Ishikawa (cell line): ENCODE measurements at regions not wholly inside any gene's neighbourhood (a gene's known extent, or its start where the extent isn't known, plus 50 kb on each side); places are given as distances from the start of the nearest gene placed in this dataset.

Source experiments
- CREB1 ChIP-seq: IDR thresholded peaks from 2 replicates; pipeline ENCODE4 v1.6.1; 2012; ENCODE audit warnings: low read depth
- EGR1 ChIP-seq: IDR thresholded peaks from 2 replicates; pipeline ENCODE4 v1.6.1; 2012
- EP300 ChIP-seq: IDR thresholded peaks from 2 replicates; pipeline ENCODE4 v1.6.1; 2012; ENCODE audit warnings: borderline replicate concordance
- NFIC ChIP-seq: IDR thresholded peaks from 2 replicates; pipeline ENCODE4 v1.6.1; 2012
- RAD21 ChIP-seq: IDR thresholded peaks from 2 replicates; pipeline ENCODE4 v1.6.1; 2012; ENCODE audit warnings: low read depth
- REST ChIP-seq: IDR thresholded peaks from 2 replicates; pipeline ENCODE4 v1.6.1; 2012; ENCODE audit warnings: low read depth, mild to moderate bottlenecking
- TAF1 ChIP-seq: IDR thresholded peaks from 2 replicates; pipeline ENCODE4 v1.6.1; 2012; ENCODE audit warnings: low read depth, mild to moderate bottlenecking
- TCF12 ChIP-seq: IDR thresholded peaks from 2 replicates; pipeline ENCODE4 v1.6.1; 2012; ENCODE audit warnings: low read depth
- TEAD4 ChIP-seq: IDR thresholded peaks from 2 replicates; pipeline ENCODE4 v1.6.1; 2012
- USF1 ChIP-seq: IDR thresholded peaks from 2 replicates; pipeline ENCODE4 v1.6.1; 2012
- YY1 ChIP-seq: IDR thresholded peaks from 2 replicates; pipeline ENCODE4 v1.6.1; 2012; ENCODE audit warnings: low read depth
- ZBTB7A ChIP-seq: IDR thresholded peaks from 2 replicates; pipeline ENCODE4 v1.6.1; 2012; ENCODE audit warnings: low read depth
- TF ChIP-seq, protein P1 (sequence below): IDR thresholded peaks from 2 replicates; pipeline ENCODE4 v1.6.1; 2012

DNA sequence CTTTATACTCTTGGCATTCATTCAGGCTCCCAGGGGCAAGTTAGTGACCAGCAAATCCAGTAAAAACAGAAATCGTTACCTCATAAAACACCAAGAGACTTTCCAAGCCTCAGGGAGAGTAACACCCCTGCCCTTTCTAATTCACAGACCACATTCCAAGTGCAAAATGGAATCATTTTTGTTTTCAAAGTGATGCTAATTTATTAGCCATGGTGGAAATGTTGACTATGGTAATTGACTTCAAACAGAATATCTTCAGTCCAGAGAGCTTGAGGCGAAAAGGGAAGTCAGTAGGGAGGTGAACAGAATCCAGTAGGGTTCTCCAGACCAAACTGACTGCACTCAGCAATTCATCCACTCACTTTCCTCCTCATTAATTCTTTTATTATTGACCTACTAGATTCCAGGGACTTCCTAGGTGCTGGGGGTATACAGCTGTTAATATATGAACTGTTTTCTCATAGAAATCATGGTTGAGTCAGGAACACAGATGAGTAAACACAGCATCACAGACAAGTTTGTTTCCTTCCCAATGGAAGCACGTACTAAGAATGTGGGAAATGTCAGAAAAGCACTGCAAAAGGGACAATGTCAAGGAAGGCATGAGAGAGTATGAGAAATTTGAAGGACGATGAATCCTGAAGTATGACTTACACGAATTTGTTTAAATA is 388.5 kb upstream of the C1orf87 start:
- no peak for TF ChIP-seq TAF1
- no peak for TF ChIP-seq USF1
- TF ChIP-seq EP300 = no peak
- no peak for TF ChIP-seq EGR1
- TF ChIP-seq NFIC = no peak
- no peak for TF ChIP-seq TCF12
- TF ChIP-seq ZBTB7A = no peak
- TF ChIP-seq REST = no peak
- TF ChIP-seq TEAD4 = no peak
- TF ChIP-seq YY1 = no peak
- TF ChIP-seq, protein P1, sequence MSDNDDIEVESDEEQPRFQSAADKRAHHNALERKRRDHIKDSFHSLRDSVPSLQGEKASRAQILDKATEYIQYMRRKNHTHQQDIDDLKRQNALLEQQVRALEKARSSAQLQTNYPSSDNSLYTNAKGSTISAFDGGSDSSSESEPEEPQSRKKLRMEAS = no peak
- no peak for TF ChIP-seq CREB1
- TF ChIP-seq RAD21 = no peak
